Suprapubic skin (tissue), 4 donors: ENCODE measurements at regions not wholly inside any gene's neighbourhood (a gene's known extent, or its start where the extent isn't known, plus 50 kb on each side); places are given as distances from the start of the nearest gene placed in this dataset.

ENCODE experiments used
- CTCF ChIP-seq, 2 donors: fragments of 200-600 bp in 1 of 2; fragments of 450-650 bp in 1 of 2; sonication (generic) in 1 of 2; IDR thresholded peaks; one replicate each; pipeline ENCODE4 v1.5.1; 2016 to 2019; ENCODE audit warnings: antibody characterized with exemption in 2 of 2, mild to moderate bottlenecking in 1 of 2, moderate library complexity in 1 of 2
- EP300 ChIP-seq: sonication (generic); formaldehyde crosslinking; IDR thresholded peaks from one replicate; pipeline ENCODE4 v1.6.1; 2017; ENCODE audit warnings: antibody characterized with exemption
- POLR2A ChIP-seq, 2 donors: fragments of 450-650 bp; IDR thresholded peaks; one replicate each; pipeline ENCODE4 v1.6.1; 2017; ENCODE audit warnings: antibody characterized with exemption in 2 of 2, mild to moderate bottlenecking in 2 of 2, moderate library complexity in 2 of 2
- POLR2AphosphoS5 ChIP-seq, 3 donors: sonication (generic); formaldehyde crosslinking; IDR thresholded peaks; one replicate each; pipeline ENCODE4 v1.6.1; 2017; ENCODE audit warnings: antibody characterized with exemption in 3 of 3

DNA sequence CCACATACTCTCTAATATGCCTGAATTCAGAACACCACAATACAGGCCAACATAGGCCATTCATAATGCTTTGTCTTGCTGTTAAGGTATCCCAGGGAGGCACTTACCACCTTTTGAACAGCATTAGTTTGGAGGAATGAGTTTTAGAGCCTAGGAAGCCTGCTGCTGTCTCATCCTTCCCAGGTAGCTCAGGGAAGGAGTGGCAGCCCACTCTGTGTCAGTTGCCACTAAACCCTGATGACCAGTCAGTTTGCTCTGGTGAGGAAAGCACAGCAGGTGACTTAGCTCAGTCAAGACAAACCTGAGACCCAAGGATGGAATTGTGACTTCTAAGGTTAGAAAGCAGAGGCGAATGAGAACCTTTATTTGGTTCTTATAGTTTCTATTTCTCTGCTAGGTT, 337.4 kb upstream of the ATP10B start:
- TF ChIP-seq CTCF (IDR thresholded peaks at IDR 0.05) = no peak
- TF ChIP-seq POLR2A (IDR thresholded peaks at IDR 0.05) = no peak
- TF ChIP-seq POLR2AphosphoS5 (IDR thresholded peaks at IDR 0.05) = no peak
- no peak for TF ChIP-seq EP300
